HCT116 (cell line): ENCODE measurements at regions not wholly inside any gene's neighbourhood (a gene's known extent, or its start where the extent isn't known, plus 50 kb on each side); places are given as distances from the start of the nearest gene placed in this dataset.

ENCODE experiments used
- EZH2 ChIP-seq: fragments of 200-600 bp; sonication (generic); IDR thresholded peaks from 2 replicates; pipeline ENCODE4 v1.6.1; 2017; ENCODE audit warnings: antibody characterized with exemption, mixed run types
- POLR2A ChIP-seq: IDR thresholded peaks from 2 replicates; pipeline ENCODE4 v1.7.0; 2011; ENCODE audit warnings: borderline replicate concordance; ENCODE audit not compliant: insufficient read depth, insufficient read length; ENCODE audit errors: extremely low read depth
- RAD21 ChIP-seq: IDR thresholded peaks from 2 replicates; pipeline ENCODE4 v1.6.1; 2012; ENCODE audit warnings: low read depth, mild to moderate bottlenecking
- YY1 ChIP-seq: IDR thresholded peaks from 2 replicates; pipeline ENCODE4 v1.6.1; 2011; ENCODE audit warnings: low read length, low read depth, moderate library complexity, mild to moderate bottlenecking; ENCODE audit not compliant: insufficient replicate concordance; ENCODE audit errors: extremely low read depth
- ZFX ChIP-seq: fragments of 450-650 bp; IDR thresholded peaks from 2 replicates; pipeline ENCODE4 v1.6.1; 2017
- TF ChIP-seq, protein P1 (sequence below), 3 experiments: fragments of 200-600 bp in 1 of 3; sonication (generic) in 1 of 3; IDR thresholded peaks in 2 of 3; conservative IDR thresholded peaks in 1 of 3; 2 replicates each; pipeline ENCODE4 v1.5.1; 2012 to 2017; ENCODE audit warnings: low read depth in 2 of 3, low read length in 2 of 3, antibody characterized with exemption in 1 of 3, borderline replicate concordance in 1 of 3, control low read depth in 1 of 3, mild to moderate bottlenecking in 1 of 3, mixed read lengths in 1 of 3, mixed run types in 1 of 3, moderate library complexity in 1 of 3; ENCODE audit not compliant: insufficient read depth in 1 of 3

DNA sequence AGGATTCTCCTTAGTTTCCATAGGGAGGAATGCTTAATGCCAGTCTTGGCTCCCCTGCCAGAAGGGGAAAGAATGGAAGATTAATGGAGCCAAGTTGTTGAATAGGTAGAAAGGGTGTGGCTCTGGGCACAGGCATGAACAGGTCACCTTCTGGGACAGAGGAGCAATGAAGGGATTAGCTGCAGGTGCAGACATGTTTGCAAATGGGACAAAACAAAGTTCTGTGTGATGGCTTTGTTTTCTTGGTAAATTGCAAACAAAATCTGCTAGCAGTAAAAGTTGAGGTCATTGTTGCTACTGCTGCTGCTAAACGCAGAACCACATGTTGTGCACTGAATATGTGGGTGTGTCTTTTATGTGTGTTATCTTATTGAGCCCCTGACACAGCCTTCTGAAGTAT, 93.3 kb downstream of the PERP start:
- TF ChIP-seq, protein P1, sequence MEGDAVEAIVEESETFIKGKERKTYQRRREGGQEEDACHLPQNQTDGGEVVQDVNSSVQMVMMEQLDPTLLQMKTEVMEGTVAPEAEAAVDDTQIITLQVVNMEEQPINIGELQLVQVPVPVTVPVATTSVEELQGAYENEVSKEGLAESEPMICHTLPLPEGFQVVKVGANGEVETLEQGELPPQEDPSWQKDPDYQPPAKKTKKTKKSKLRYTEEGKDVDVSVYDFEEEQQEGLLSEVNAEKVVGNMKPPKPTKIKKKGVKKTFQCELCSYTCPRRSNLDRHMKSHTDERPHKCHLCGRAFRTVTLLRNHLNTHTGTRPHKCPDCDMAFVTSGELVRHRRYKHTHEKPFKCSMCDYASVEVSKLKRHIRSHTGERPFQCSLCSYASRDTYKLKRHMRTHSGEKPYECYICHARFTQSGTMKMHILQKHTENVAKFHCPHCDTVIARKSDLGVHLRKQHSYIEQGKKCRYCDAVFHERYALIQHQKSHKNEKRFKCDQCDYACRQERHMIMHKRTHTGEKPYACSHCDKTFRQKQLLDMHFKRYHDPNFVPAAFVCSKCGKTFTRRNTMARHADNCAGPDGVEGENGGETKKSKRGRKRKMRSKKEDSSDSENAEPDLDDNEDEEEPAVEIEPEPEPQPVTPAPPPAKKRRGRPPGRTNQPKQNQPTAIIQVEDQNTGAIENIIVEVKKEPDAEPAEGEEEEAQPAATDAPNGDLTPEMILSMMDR (IDR thresholded peaks at IDR 0.05 in 2 of 3, conservative IDR thresholded peaks at IDR 0.05 in 1 of 3; ENCODE audit: borderline replicate concordance in 1 of 3, insufficient read depth in 1 of 3, low read depth in 2 of 3, low read length in 2 of 3): no peak
- no peak for TF ChIP-seq ZFX
- TF ChIP-seq POLR2A: no peak
- no peak for TF ChIP-seq EZH2
- no peak for TF ChIP-seq RAD21
- no peak for TF ChIP-seq YY1
